Right lobe of liver (tissue), 6 donors: ENCODE measurements at regions not wholly inside any gene's neighbourhood (a gene's known extent, or its start where the extent isn't known, plus 50 kb on each side); places are given as distances from the start of the nearest gene placed in this dataset.

Source experiments
- ATAC-seq, 4 donors: fragments of 200-7000 bp; cut with Tn5 transposase; one replicate each; pipeline ENCODE4 v1.9.1; 2020; ENCODE audit warnings: mild to moderate bottlenecking in 4 of 4, moderate library complexity in 4 of 4
- DNase-seq, 3 donors: peaks; one replicate each; pipeline ENCODE4 v3.0.0-alpha.2; 2020
- H3K27ac ChIP-seq, 3 donors: fragments of 200-600 bp; one replicate each; pipeline ENCODE4 v1.8.0; 2022
- H3K27me3 ChIP-seq, 2 donors: fragments of 200-600 bp; one replicate each; pipeline ENCODE4 v1.8.0; 2022
- H3K36me3 ChIP-seq, 4 donors: fragments of 200-600 bp; sonication (generic) in 1 of 4; one replicate each; pipeline versions ENCODE4 v1.5.1 to v1.8.0; 2017 to 2022; ENCODE audit warnings: control low read depth in 1 of 4
- H3K4me1 ChIP-seq, 4 donors: fragments of 200-600 bp; sonication (generic) in 1 of 4; one replicate each; pipeline versions ENCODE4 v1.5.1 to v1.8.0; 2017 to 2022; ENCODE audit warnings: control low read depth in 1 of 4
- H3K4me3 ChIP-seq, 3 donors: fragments of 200-600 bp; one replicate each; pipeline ENCODE4 v1.8.0; 2022
- H3K9me3 ChIP-seq, 4 donors: fragments of 200-600 bp; sonication (generic) in 1 of 4; one replicate each; pipeline versions ENCODE4 v1.5.1 to v1.8.0; 2017 to 2022; ENCODE audit warnings: control low read depth in 1 of 4
- CTCF ChIP-seq, 4 donors: fragments of 200-600 bp in 3 of 4; fragments of 450-650 bp in 1 of 4; IDR thresholded peaks; one replicate each; pipeline versions ENCODE4 v1.5.1 to v1.8.0; 2016 to 2022; ENCODE audit warnings: antibody characterized with exemption in 4 of 4, mild to moderate bottlenecking in 2 of 4
- POLR2A ChIP-seq: fragments of 450-650 bp; IDR thresholded peaks from one replicate; pipeline ENCODE4 v1.6.1; 2017; ENCODE audit warnings: antibody characterized with exemption, mild to moderate bottlenecking
- WGBS: methylation state at CpG from one replicate; pipeline ENCODE4 v1.1.6; 2018; ENCODE audit warnings: low coverage, low lambda C conversion rate; ENCODE audit not compliant: insufficient coverage; ENCODE audit errors: missing lambda C conversion rate; 5-methylcytosine and 5-hydroxymethylcytosine counted together
- intact Hi-C, 2 donors: fragments of 100-400 bp; cut with DNase I; formaldehyde crosslinking; loops; one replicate each; pipeline versions ENCODE4 v1.11.2 to v1.14.1; 2022
- donor health status: DM: no; HTN: yes; CAD: no.
- donor health status: DM: no; HTN: no; CAD: no.
- donor health status: DM: no; HTN: no; CAD: no.
- donor health status: DM: no; HTN: yes; CAD: no.
- donor health status: DM: no; HTN: yes; CAD: no.

DNA sequence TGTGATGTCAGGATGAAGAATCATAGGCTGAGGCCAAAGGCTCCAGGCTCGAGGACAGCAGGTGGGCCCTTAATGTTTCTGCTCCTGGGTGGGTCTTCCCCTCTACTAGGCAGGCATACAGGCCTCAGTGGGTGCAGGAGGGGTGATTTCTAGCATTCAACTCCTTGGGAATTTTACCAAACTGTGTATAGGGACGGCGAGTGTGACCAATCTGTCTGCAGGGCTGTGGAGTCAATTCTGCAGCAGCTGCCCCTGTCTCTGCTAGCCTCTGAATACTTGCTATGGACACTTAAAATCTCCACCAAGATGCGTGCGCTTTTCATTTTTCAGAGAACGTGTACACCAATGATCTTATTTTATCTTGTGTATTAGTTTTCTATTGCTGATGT is 115.5 kb downstream of the WDR11 start:
- no peaks in the 10 kb centered on the region for H3K36me3 ChIP-seq
- H3K4me3 ChIP-seq = no peak overlapping the region
- intact Hi-C loops = no loop called here
- ATAC-seq (no peak), DNase-seq (no peak)
- no peaks in the 10 kb centered on the region for H3K9me3 ChIP-seq
- WGBS = 42% methylated on average over 3 of the region's 6 CpGs
- no peak overlapping the region for H3K27ac ChIP-seq
- H3K27me3 ChIP-seq = no peaks in the 10 kb centered on the region
- no peak for TF ChIP-seq CTCF (IDR thresholded peaks at IDR 0.05)
- TF ChIP-seq POLR2A = no peak
- no peaks in the 10 kb centered on the region for H3K4me1 ChIP-seq

- ATAC-seq (no peak), DNase-seq (no peak)
- TF ChIP-seq POLR2A = no peak
- no peak for TF ChIP-seq CTCF (IDR thresholded peaks at IDR 0.05)
- WGBS = 47% methylated on average over 5 of the region's 5 CpGs
- Histone ChIP-seq H3K27me3 (no peaks in the 10 kb centered on the region), H3K4me3 (no peak overlapping the region), H3K36me3 (no peaks in the 10 kb centered on the region), H3K27ac (no peak overlapping the region), H3K9me3 (no peaks in the 10 kb centered on the region), H3K4me1 (no peaks in the 10 kb centered on the region)
- intact Hi-C loops = no loop called here
Measured at GRCh38 chr10:120969219-120969645, 118.1 kb downstream of the WDR11 start.

- intact Hi-C loops = no loop called here
- no peak overlapping the region for H3K4me3 ChIP-seq
- DNase-seq (no peak), ATAC-seq (no peak)
- no peaks in the 10 kb centered on the region for H3K27me3 ChIP-seq
- 52% methylated on average over 9 of the region's 9 CpGs for WGBS
- no peak for TF ChIP-seq POLR2A
- no peak for TF ChIP-seq CTCF (IDR thresholded peaks at IDR 0.05)
- no peak overlapping the region for H3K27ac ChIP-seq
- H3K4me1 ChIP-seq = no peaks in the 10 kb centered on the region
- H3K36me3 ChIP-seq = no peaks in the 10 kb centered on the region
- no peaks in the 10 kb centered on the region for H3K9me3 ChIP-seq
Measured at GRCh38 chr10:120970595-120971529, 119.7 kb downstream of the WDR11 start.

- no peaks in the 10 kb centered on the region for H3K9me3 ChIP-seq
- no peak overlapping the region for H3K4me3 ChIP-seq
- no peaks in the 10 kb centered on the region for H3K27me3 ChIP-seq
- ATAC-seq = no peak
- H3K36me3 ChIP-seq = no peaks in the 10 kb centered on the region
- TF ChIP-seq POLR2A = no peak
- TF ChIP-seq CTCF (IDR thresholded peaks at IDR 0.05) = no peak
- WGBS = 45% methylated on average over 2 of the region's 2 CpGs
- no peak for DNase-seq
- intact Hi-C loops = no loop called here
- H3K4me1 ChIP-seq = no peaks in the 10 kb centered on the region
- no peak overlapping the region for H3K27ac ChIP-seq
Measured at GRCh38 chr10:120971671-120972070, 120.5 kb downstream of the WDR11 start.
